ENCODE measurements at regions not wholly inside any gene's neighbourhood (a gene's known extent, or its start where the extent isn't known, plus 50 kb on each side); places are given as distances from the start of the nearest gene placed in this dataset.

- TF ChIP-seq, protein P1, sequence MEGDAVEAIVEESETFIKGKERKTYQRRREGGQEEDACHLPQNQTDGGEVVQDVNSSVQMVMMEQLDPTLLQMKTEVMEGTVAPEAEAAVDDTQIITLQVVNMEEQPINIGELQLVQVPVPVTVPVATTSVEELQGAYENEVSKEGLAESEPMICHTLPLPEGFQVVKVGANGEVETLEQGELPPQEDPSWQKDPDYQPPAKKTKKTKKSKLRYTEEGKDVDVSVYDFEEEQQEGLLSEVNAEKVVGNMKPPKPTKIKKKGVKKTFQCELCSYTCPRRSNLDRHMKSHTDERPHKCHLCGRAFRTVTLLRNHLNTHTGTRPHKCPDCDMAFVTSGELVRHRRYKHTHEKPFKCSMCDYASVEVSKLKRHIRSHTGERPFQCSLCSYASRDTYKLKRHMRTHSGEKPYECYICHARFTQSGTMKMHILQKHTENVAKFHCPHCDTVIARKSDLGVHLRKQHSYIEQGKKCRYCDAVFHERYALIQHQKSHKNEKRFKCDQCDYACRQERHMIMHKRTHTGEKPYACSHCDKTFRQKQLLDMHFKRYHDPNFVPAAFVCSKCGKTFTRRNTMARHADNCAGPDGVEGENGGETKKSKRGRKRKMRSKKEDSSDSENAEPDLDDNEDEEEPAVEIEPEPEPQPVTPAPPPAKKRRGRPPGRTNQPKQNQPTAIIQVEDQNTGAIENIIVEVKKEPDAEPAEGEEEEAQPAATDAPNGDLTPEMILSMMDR (IDR thresholded peaks at IDR 0.05; ENCODE audit: low read length), result no peak
- TF ChIP-seq EZH2phosphoT487 (IDR thresholded peaks at IDR 0.05; ENCODE audit: low read length) (no peak), EZH2 (optimal IDR thresholded peaks at IDR 0.05; ENCODE audit: low read depth, low read length) (no peak)
These were observed 755.9 kb downstream of the RNF144A start for GRCh38 chr2:7673101-7673500.
